DND-41 (cell line): ENCODE measurements at regions not wholly inside any gene's neighbourhood (a gene's known extent, or its start where the extent isn't known, plus 50 kb on each side); places are given as distances from the start of the nearest gene placed in this dataset.

Experiments used
- EZH2 ChIP-seq: IDR thresholded peaks from 3 replicates; pipeline ENCODE4 v1.6.1; 2012; ENCODE audit warnings: borderline replicate concordance, low read depth, mild to moderate bottlenecking, moderate library complexity, low read length, inconsistent platforms; ENCODE audit not compliant: severe bottlenecking
- TF ChIP-seq, protein P1 (sequence below): IDR thresholded peaks from 2 replicates; pipeline ENCODE4 v1.5.1; 2012; ENCODE audit warnings: borderline replicate concordance, low read length, moderate library complexity, mild to moderate bottlenecking; ENCODE audit not compliant: poor library complexity, severe bottlenecking; ENCODE audit errors: extremely low read depth

DNA sequence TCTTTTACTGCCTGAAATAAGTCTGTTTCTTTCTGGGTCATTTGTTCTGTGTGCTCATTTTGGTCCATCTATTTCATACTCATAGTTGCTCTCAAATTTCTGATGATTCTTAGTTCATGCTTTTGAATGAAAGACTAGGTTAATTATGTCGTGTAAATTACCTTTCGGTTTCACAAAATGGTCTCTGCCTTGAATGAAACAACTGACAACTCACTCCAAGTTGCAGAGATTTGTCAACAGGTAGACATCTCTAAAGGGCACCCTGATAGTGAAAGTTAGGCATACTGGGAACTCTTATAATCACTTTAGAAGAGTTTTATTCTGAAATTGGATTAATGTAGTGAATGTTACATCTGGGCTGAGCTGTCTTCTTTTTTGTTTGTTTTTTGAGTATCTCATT is 726.9 kb downstream of the PDHA2 start:
- TF ChIP-seq, protein P1, sequence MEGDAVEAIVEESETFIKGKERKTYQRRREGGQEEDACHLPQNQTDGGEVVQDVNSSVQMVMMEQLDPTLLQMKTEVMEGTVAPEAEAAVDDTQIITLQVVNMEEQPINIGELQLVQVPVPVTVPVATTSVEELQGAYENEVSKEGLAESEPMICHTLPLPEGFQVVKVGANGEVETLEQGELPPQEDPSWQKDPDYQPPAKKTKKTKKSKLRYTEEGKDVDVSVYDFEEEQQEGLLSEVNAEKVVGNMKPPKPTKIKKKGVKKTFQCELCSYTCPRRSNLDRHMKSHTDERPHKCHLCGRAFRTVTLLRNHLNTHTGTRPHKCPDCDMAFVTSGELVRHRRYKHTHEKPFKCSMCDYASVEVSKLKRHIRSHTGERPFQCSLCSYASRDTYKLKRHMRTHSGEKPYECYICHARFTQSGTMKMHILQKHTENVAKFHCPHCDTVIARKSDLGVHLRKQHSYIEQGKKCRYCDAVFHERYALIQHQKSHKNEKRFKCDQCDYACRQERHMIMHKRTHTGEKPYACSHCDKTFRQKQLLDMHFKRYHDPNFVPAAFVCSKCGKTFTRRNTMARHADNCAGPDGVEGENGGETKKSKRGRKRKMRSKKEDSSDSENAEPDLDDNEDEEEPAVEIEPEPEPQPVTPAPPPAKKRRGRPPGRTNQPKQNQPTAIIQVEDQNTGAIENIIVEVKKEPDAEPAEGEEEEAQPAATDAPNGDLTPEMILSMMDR, result no peak
- no peak for TF ChIP-seq EZH2
